ENCODE measurements at regions not wholly inside any gene's neighbourhood (a gene's known extent, or its start where the extent isn't known, plus 50 kb on each side); places are given as distances from the start of the nearest gene placed in this dataset.

GRCh38 chr4:128604204-128604603 lies 205.3 kb upstream of the JADE1 start:
- Histone ChIP-seq H3K9me2 (ENCODE audit: insufficient read depth) (no peaks in the 10 kb centered on the region), H3K4me2 (no peak overlapping the region), H3K9me3 (ENCODE audit: insufficient read depth, low read depth) (no peaks in the 10 kb centered on the region), H3K36me3 (ENCODE audit: low read depth) (no peaks in the 10 kb centered on the region), H2AFZ (no peak overlapping the region), H3F3A (ENCODE audit: insufficient read depth, low read depth) (0 out of 2 replicates have a peak, but pooled peaks cover 15% of the 10 kb centered on the region), H4K20me1 (ENCODE audit: insufficient read depth) (no peaks in the 10 kb centered on the region), H3K27ac (no peak overlapping the region), H3K27me3 (ENCODE audit: insufficient read depth, low read depth) (no peaks in the 10 kb centered on the region), H3K4me1 (replicated peaks; ENCODE audit: insufficient read depth) (peaks cover 23% of the 10 kb centered on the region), H3K79me2 (ENCODE audit: low read depth) (no peaks in the 10 kb centered on the region), H3K4me3 (no peak overlapping the region)
- ChIA-PET POLR2A (ENCODE audit: unreplicated experiment) (interaction anchor here (0.7 kb wide), 1 partner anchor 106 kb away, joined by 8 read pairs; no protein-coding TSS in a partner anchor), CTCF (no interaction called here)
- no TSS peak for BruUV-seq (replicated peaks)
- no peak for DNase-seq
- intact Hi-C loops (cut with micrococcal nuclease; ENCODE audit: unreplicated experiment): no loop called here
- TF ChIP-seq CTCF (conservative IDR thresholded peaks at IDR 0.05): no peak
- no peak for TF ChIP-seq EZH2 (IDR thresholded peaks at IDR 0.05; ENCODE audit: low read depth)

GRCh38 chr4:128603081-128603480 lies 206.4 kb upstream of the JADE1 start:
- ChIA-PET CTCF (no interaction called here), POLR2A (ENCODE audit: unreplicated experiment) (no interaction called here)
- TF ChIP-seq CTCF (conservative IDR thresholded peaks at IDR 0.05) (no peak), EZH2 (IDR thresholded peaks at IDR 0.05; ENCODE audit: low read depth) (no peak)
- Histone ChIP-seq H3K9me3 (ENCODE audit: insufficient read depth, low read depth) (no peaks in the 10 kb centered on the region), H3K4me2 (no peak overlapping the region), H3K9me2 (ENCODE audit: insufficient read depth) (no peaks in the 10 kb centered on the region), H2AFZ (no peak overlapping the region), H3F3A (ENCODE audit: insufficient read depth, low read depth) (0 out of 2 replicates have a peak, but pooled peaks cover 15% of the 10 kb centered on the region), H3K36me3 (ENCODE audit: low read depth) (no peaks in the 10 kb centered on the region), H3K4me3 (no peak overlapping the region), H3K27me3 (ENCODE audit: insufficient read depth, low read depth) (no peaks in the 10 kb centered on the region), H4K20me1 (ENCODE audit: insufficient read depth) (no peaks in the 10 kb centered on the region), H3K27ac (no peak overlapping the region), H3K79me2 (ENCODE audit: low read depth) (no peaks in the 10 kb centered on the region), H3K4me1 (replicated peaks; ENCODE audit: insufficient read depth) (peaks cover 23% of the 10 kb centered on the region)
- no peak for DNase-seq
- intact Hi-C loops (cut with micrococcal nuclease; ENCODE audit: unreplicated experiment): no loop called here
- BruUV-seq (replicated peaks): no TSS peak

GRCh38 chr4:128601991-128602695 lies 207.4 kb upstream of the JADE1 start:
- Histone ChIP-seq H3K9me3 (ENCODE audit: insufficient read depth, low read depth) (no peaks in the 10 kb centered on the region), H3K9me2 (ENCODE audit: insufficient read depth) (no peaks in the 10 kb centered on the region), H3K27me3 (ENCODE audit: insufficient read depth, low read depth) (no peaks in the 10 kb centered on the region), H3F3A (ENCODE audit: insufficient read depth, low read depth) (0 out of 2 replicates have a peak, but pooled peaks cover 15% of the 10 kb centered on the region), H2AFZ (no peak overlapping the region), H3K4me2 (peak overlapping the region; percentile 62), H4K20me1 (ENCODE audit: insufficient read depth) (no peaks in the 10 kb centered on the region), H3K27ac (peak overlapping the region; percentile 66), H3K79me2 (ENCODE audit: low read depth) (no peaks in the 10 kb centered on the region), H3K4me1 (replicated peaks; ENCODE audit: insufficient read depth) (peaks cover 23% of the 10 kb centered on the region), H3K4me3 (no peak overlapping the region), H3K36me3 (ENCODE audit: low read depth) (no peaks in the 10 kb centered on the region)
- intact Hi-C loops (cut with micrococcal nuclease; ENCODE audit: unreplicated experiment): no loop called here
- ChIA-PET POLR2A (ENCODE audit: unreplicated experiment) (no interaction called here), CTCF (no interaction called here)
- TF ChIP-seq EZH2 (IDR thresholded peaks at IDR 0.05; ENCODE audit: low read depth) (no peak), CTCF (conservative IDR thresholded peaks at IDR 0.05) (no peak)
- DNase-seq: no peak
- BruUV-seq (replicated peaks): no TSS peak
